Astrocyte (in vitro differentiated cells and primary cell): ENCODE measurements at regions not wholly inside any gene's neighbourhood (a gene's known extent, or its start where the extent isn't known, plus 50 kb on each side); places are given as distances from the start of the nearest gene placed in this dataset.

Experiments used
- DNase-seq: peaks from one replicate; pipeline ENCODE4 v3.0.0-alpha.2; 2010; ENCODE audit warnings: low read depth
- FAIRE-seq: peaks from 2 replicates; lab custom pipeline; 2011; peaks lifted over from hg19 to GRCh38; lab: Jason Lieb, UNC
- H2AFZ ChIP-seq: 2 replicates; pipeline ENCODE4 v1.6.0; 2012; ENCODE audit warnings: low read depth, low read length, inconsistent platforms
- H3K27ac ChIP-seq: 2 replicates; pipeline ENCODE4 v1.5.1; 2011; ENCODE audit warnings: low read depth, low read length, inconsistent platforms
- H3K27me3 ChIP-seq: 2 replicates; pipeline ENCODE4 v1.6.0; 2011; ENCODE audit warnings: low read length, inconsistent platforms; ENCODE audit not compliant: insufficient read depth
- H3K36me3 ChIP-seq: 2 replicates; pipeline ENCODE4 v1.5.1; 2011; ENCODE audit warnings: low read length, inconsistent platforms; ENCODE audit not compliant: insufficient read depth
- H3K4me1 ChIP-seq: 2 replicates; pipeline ENCODE4 v1.5.1; 2011; ENCODE audit warnings: low read length, inconsistent platforms; ENCODE audit not compliant: insufficient read depth
- H3K4me2 ChIP-seq: 2 replicates; pipeline ENCODE4 v1.6.0; 2012; ENCODE audit warnings: low read length, inconsistent platforms
- H3K4me3 ChIP-seq: 2 replicates; pipeline ENCODE4 v1.5.1; 2011; ENCODE audit warnings: low read depth, mild to moderate bottlenecking, low read length, inconsistent platforms; ENCODE audit not compliant: insufficient read depth
- H3K79me2 ChIP-seq: 2 replicates; pipeline ENCODE4 v1.6.0; 2012; ENCODE audit warnings: mild to moderate bottlenecking, low read length, inconsistent platforms; ENCODE audit not compliant: insufficient read depth
- H3K9ac ChIP-seq: 2 replicates; pipeline ENCODE4 v1.6.0; 2012; ENCODE audit warnings: mild to moderate bottlenecking, low read length, inconsistent platforms
- H3K9me3 ChIP-seq: 2 replicates; pipeline ENCODE4 v1.5.1; 2012; ENCODE audit warnings: low read depth, mild to moderate bottlenecking, low read length, inconsistent platforms; ENCODE audit not compliant: insufficient read depth
- H4K20me1 ChIP-seq: 2 replicates; pipeline ENCODE4 v1.6.0; 2012; ENCODE audit warnings: low read length, inconsistent platforms; ENCODE audit not compliant: insufficient read depth
- H3K27ac Mint-ChIP-seq: one replicate; pipeline ENCODE4 v1.8.0; 2021; ENCODE audit warnings: mild to moderate bottlenecking, mixed read lengths; ENCODE audit not compliant: unreplicated experiment
- H3K27me3 Mint-ChIP-seq: one replicate; pipeline ENCODE4 v1.8.0; 2021; ENCODE audit warnings: low read depth, mixed read lengths; ENCODE audit not compliant: unreplicated experiment
- H3K36me3 Mint-ChIP-seq: one replicate; pipeline ENCODE4 v1.8.0; 2021; ENCODE audit warnings: low read depth, mixed read lengths; ENCODE audit not compliant: unreplicated experiment
- H3K4me1 Mint-ChIP-seq: one replicate; pipeline ENCODE4 v1.8.0; 2021; ENCODE audit warnings: low read depth, mixed read lengths; ENCODE audit not compliant: unreplicated experiment
- H3K4me3 Mint-ChIP-seq: one replicate; pipeline ENCODE4 v1.8.0; 2021; ENCODE audit warnings: mild to moderate bottlenecking, moderate library complexity, mixed read lengths; ENCODE audit not compliant: unreplicated experiment
- H3K9me3 Mint-ChIP-seq: one replicate; pipeline ENCODE4 v1.8.0; 2021; ENCODE audit warnings: mild to moderate bottlenecking, mixed read lengths; ENCODE audit not compliant: unreplicated experiment
- CTCF ChIP-seq: IDR thresholded peaks from 2 replicates; pipeline ENCODE4 v1.5.1; 2011; ENCODE audit warnings: low read depth, mild to moderate bottlenecking, inconsistent platforms, low read length, moderate library complexity; ENCODE audit not compliant: insufficient read depth
- EZH2 ChIP-seq: IDR thresholded peaks from 2 replicates; pipeline ENCODE4 v1.6.1; 2012; ENCODE audit warnings: mild to moderate bottlenecking, low read length, inconsistent platforms; ENCODE audit not compliant: insufficient read depth

DNA sequence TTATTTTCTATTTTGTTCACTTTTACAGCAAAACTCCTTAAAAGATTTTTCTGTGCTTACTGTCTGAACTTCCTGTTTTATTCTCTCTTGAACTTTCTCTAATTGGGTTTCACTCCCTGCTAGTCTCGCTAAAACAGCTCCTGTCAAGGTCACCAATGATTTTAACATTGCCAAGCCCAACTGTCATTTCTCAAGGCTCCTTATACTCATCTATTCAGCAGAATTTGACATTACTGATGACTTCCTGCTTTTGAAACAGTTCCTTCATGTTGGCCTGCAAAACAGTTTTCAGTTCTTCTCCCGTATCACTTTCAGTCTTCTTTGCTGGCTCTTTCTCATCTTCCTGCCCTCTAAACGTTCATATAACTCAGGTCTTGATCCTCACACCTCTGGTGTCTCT is 268.5 kb upstream of the USP15 start:
- Histone ChIP-seq H3K4me1 (no peaks in the 10 kb centered on the region), H3K27me3 (peaks cover 3% of the 10 kb centered on the region), H3K4me3 (no peak overlapping the region), H3K9ac (no peak overlapping the region), H2AFZ (no peak overlapping the region), H4K20me1 (no peaks in the 10 kb centered on the region), H3K36me3 (no peaks in the 10 kb centered on the region), H3K9me3 (no peaks in the 10 kb centered on the region), H3K79me2 (no peaks in the 10 kb centered on the region), H3K27ac (no peak overlapping the region), H3K4me2 (no peak overlapping the region)
- H3K9me3 Mint-ChIP-seq, result no peaks in the 10 kb centered on the region
- H3K27ac Mint-ChIP-seq, result no peak overlapping the region
- no peak overlapping the region for H3K4me3 Mint-ChIP-seq
- H3K27me3 Mint-ChIP-seq, result no peaks in the 10 kb centered on the region
- H3K36me3 Mint-ChIP-seq, result no peaks in the 10 kb centered on the region
- TF ChIP-seq EZH2, result no peak
- TF ChIP-seq CTCF, result no peak
- H3K4me1 Mint-ChIP-seq, result no peaks in the 10 kb centered on the region
- FAIRE-seq (no peak), DNase-seq (no peak)

GRCh38 chr12:61993734-61994345 is 266.4 kb upstream of the USP15 start:
- TF ChIP-seq CTCF (peak; percentile 58), EZH2 (no peak)
- no peak overlapping the region for H3K27ac Mint-ChIP-seq
- H3K36me3 ChIP-seq, result no peaks in the 10 kb centered on the region

GRCh38 chr12:61996717-61997116 is 263.5 kb upstream of the USP15 start:
- H3K9me3 ChIP-seq, result no peaks in the 10 kb centered on the region
- H3K4me1 Mint-ChIP-seq, result no peaks in the 10 kb centered on the region
- H3K36me3 Mint-ChIP-seq, result no peaks in the 10 kb centered on the region
- no peak overlapping the region for H3K4me3 ChIP-seq
- no peak overlapping the region for H3K27ac ChIP-seq
- no peak for DNase-seq
- no peaks in the 10 kb centered on the region for H3K27me3 Mint-ChIP-seq
- H3K9ac ChIP-seq, result no peak overlapping the region
- no peak overlapping the region for H2AFZ ChIP-seq
- peaks cover 3% of the 10 kb centered on the region for H3K27me3 ChIP-seq
- no peaks in the 10 kb centered on the region for H3K9me3 Mint-ChIP-seq
- no peak for TF ChIP-seq CTCF
- TF ChIP-seq EZH2, result no peak
- no peaks in the 10 kb centered on the region for H4K20me1 ChIP-seq
- no peak overlapping the region for H3K4me3 Mint-ChIP-seq
- FAIRE-seq, result no peak
- no peaks in the 10 kb centered on the region for H3K36me3 ChIP-seq
- no peaks in the 10 kb centered on the region for H3K79me2 ChIP-seq
- H3K4me1 ChIP-seq, result no peaks in the 10 kb centered on the region
- no peak overlapping the region for H3K27ac Mint-ChIP-seq
- no peak overlapping the region for H3K4me2 ChIP-seq

More at GRCh38 chr12:61993734-61994345, 266.4 kb upstream of the USP15 start:
- Histone ChIP-seq H3K27me3 (peaks cover 3% of the 10 kb centered on the region), H3K9me3 (no peaks in the 10 kb centered on the region), H3K4me3 (no peak overlapping the region), H3K4me2 (no peak overlapping the region), H3K27ac (no peak overlapping the region), H3K9ac (no peak overlapping the region), H3K4me1 (no peaks in the 10 kb centered on the region), H4K20me1 (no peaks in the 10 kb centered on the region), H2AFZ (no peak overlapping the region), H3K79me2 (no peaks in the 10 kb centered on the region)
- Mint-ChIP-seq H3K4me1 (no peaks in the 10 kb centered on the region), H3K4me3 (no peak overlapping the region), H3K9me3 (no peaks in the 10 kb centered on the region), H3K27me3 (no peaks in the 10 kb centered on the region), H3K36me3 (no peaks in the 10 kb centered on the region)
- DNase-seq, result no peak
- FAIRE-seq, result no peak
